GM12865 (cell line): ENCODE measurements at regions not wholly inside any gene's neighbourhood (a gene's known extent, or its start where the extent isn't known, plus 50 kb on each side); places are given as distances from the start of the nearest gene placed in this dataset.
A peak's percentile ranks its signal among the peaks of the same experiment; 100 is the strongest.

Experiments
- DNase-seq: peaks from one replicate; pipeline ENCODE4 v3.0.0; 2010; ENCODE audit warnings: low read depth
- H3K4me3 ChIP-seq: 2 replicates; pipeline ENCODE4 v1.5.1; 2011; ENCODE audit warnings: mild to moderate bottlenecking, low read depth, low read length, control low read depth
- TF ChIP-seq, protein P1 (sequence below): IDR thresholded peaks from 2 replicates; pipeline ENCODE4 v1.5.1; 2011; ENCODE audit warnings: low read length, control low read depth, low read depth, inconsistent platforms; ENCODE audit not compliant: insufficient read depth; ENCODE audit errors: missing control alignments

DNA sequence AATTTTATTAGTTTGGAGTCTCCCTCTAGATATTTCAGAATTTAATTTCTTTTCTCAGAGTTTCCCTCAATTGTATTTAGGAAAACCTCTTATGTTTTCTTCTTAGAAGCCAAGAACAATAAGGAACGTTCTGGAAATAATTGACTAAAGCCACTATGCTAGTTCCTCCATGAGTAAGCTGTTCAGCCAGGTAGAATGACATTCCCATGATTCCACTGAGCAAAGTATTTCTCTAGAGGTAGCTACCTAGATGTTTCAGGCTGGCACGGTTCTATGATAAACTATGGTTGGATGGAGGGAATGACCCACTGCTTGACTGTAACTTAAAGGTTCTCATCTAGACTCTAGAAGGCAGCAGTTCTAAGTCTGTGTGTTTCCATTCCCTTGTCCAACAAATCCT is 62.4 kb downstream of the CLDN17 start:
- no peak overlapping the region for H3K4me3 ChIP-seq
- no peak for DNase-seq
- TF ChIP-seq, protein P1, sequence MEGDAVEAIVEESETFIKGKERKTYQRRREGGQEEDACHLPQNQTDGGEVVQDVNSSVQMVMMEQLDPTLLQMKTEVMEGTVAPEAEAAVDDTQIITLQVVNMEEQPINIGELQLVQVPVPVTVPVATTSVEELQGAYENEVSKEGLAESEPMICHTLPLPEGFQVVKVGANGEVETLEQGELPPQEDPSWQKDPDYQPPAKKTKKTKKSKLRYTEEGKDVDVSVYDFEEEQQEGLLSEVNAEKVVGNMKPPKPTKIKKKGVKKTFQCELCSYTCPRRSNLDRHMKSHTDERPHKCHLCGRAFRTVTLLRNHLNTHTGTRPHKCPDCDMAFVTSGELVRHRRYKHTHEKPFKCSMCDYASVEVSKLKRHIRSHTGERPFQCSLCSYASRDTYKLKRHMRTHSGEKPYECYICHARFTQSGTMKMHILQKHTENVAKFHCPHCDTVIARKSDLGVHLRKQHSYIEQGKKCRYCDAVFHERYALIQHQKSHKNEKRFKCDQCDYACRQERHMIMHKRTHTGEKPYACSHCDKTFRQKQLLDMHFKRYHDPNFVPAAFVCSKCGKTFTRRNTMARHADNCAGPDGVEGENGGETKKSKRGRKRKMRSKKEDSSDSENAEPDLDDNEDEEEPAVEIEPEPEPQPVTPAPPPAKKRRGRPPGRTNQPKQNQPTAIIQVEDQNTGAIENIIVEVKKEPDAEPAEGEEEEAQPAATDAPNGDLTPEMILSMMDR, result no peak

DNA sequence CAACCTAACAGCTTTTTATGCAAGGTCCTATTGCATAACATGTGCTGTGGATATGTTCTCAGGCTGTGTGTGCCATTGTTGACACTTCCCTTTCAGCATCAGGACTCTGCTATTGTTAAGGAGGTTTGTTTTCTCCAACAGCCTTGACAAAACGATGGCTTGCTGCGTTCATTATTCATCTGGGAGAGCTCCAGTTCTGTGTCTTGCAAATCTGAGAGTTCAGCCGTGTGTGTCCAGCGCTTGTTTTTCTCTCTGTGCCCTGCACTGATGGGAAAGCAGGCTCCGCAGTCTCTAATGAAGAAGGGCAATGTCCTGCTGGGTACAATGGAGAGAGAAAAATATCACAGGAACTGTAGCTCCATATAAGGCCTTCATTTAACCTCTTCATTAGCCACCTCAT is 63.7 kb downstream of the CLDN17 start:
- DNase-seq, result no peak
- H3K4me3 ChIP-seq, result no peak overlapping the region
- TF ChIP-seq, protein P1, result no peak

DNA sequence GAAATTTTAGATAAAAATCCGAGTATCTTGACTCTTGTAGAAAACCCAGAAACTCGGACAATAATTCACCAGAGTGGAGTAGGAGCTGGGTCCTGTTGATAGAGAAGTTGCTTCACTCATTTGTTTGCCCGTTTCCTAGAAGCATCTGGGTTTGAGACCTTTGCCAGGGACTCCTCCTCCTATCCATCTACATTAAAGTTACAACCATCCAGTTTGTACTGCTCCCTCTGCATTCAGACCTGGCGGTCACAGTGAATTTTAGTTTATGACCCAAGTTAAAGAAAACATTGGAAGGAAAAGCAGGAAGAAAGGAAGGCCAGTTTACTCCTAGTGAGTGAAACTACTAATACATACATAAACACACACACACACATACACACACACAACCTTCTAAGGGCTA is 64.6 kb downstream of the CLDN17 start:
- no peak overlapping the region for H3K4me3 ChIP-seq
- TF ChIP-seq, protein P1, result no peak
- DNase-seq, result no peak

DNA sequence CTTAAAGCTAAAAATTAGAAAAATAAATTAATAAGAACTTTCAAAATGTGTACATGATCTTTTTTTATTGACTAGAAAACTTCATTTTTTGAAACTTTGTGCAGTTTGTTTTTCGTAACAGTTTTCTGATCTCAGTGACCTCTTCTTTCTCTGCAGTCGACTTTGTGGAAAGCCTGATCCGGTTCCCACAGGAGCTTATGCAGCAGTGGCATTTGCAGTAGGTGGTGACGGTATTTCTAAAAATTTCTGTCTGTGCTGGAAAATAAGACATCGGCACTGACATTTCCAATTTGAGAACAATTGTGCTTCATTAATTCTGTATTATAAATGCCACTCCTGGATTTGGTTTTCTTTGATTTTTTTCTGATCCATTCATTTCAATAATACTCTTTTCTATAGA is 68.8 kb downstream of the CLDN17 start:
- no peak overlapping the region for H3K4me3 ChIP-seq
- DNase-seq, result no peak
- TF ChIP-seq, protein P1, result no peak

DNA sequence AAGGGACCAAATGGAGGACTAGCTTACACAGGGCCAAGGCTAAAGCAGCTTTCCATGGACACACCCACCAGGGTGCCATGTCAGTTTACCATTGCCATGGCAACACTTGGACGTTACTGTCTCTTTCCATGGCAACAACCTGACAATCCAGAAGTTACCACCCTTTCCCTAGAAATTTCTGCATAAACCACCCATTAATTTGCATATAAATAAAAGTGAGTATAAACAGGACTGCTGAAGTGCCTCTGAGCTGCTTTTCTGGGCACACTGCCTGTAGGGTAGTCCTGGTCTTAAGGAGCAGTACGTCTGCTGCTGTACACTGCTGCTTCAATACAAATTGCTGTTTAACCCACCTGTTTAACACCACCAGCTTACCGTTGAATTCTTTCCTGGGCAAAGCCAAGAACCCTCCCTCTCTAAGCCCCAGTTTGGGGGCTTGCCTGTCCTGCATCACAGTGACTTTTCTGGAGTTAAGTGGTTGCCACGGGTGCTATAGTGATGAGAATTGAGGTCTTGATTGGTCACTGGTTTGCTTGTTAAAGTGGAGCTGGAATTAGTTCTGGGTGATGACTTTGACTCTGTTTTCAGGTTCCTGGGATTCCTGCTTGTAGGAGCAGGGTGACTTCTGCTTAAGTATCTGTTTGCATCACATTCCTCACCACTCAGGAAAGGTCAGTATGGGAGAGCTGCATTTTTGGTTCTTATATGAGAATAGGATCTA is 83.2 kb downstream of the CLDN17 start:
- DNase-seq, result no peak
- TF ChIP-seq, protein P1, result no peak
- no peak overlapping the region for H3K4me3 ChIP-seq

DNA sequence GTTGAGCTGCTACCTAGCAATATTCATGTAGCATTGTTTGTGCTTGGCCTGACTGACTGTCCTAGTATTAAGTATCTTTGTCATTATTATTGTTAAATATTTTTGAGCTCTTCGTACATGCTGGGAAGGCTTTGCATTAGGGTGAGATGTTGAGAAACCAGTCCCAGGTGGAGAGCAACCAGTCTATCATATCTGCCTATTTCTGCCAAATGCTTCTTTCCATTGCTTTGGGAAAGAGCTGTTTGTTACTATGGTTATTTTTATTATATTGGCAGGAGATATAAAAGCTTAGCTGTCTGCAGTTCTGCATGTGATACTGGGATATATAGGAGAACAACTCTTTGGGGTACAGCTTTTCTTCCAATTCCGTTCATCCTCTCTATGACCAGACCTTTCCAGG is 85.1 kb downstream of the CLDN17 start:
- TF ChIP-seq, protein P1, result no peak
- H3K4me3 ChIP-seq, result no peak overlapping the region
- no peak for DNase-seq

DNA sequence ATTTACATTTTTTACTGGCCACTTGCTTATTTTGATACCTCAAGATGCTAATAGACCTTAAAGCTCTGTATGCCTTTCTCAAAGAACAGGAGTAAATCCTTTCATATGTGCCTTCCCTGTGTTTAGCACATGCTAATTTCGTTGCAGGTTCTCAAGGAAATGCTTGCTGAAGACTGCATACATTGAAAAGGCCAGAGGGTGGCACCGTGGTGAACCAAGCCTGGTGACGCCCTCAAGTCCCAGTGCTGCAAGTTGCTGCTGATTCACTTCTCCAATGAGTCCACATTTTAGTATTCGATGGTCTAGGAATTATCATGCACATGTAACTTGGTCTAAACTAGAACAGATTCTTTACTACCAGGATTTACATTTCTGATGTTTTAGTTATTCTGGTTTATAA is 94.1 kb downstream of the CLDN17 start:
- DNase-seq, result peak; percentile 7
- TF ChIP-seq, protein P1, result no peak
- no peak overlapping the region for H3K4me3 ChIP-seq
